Epithelial cell of esophagus (primary cell): ENCODE measurements at regions not wholly inside any gene's neighbourhood (a gene's known extent, or its start where the extent isn't known, plus 50 kb on each side); places are given as distances from the start of the nearest gene placed in this dataset.
"Not testable (repeated sequence)": the region's sequence is repeated elsewhere in the genome, so short reads cannot be mapped to it uniquely, and the experiment has no call there.

Source experiments
- DNase-seq: peaks from one replicate; pipeline ENCODE4 v3.0.0; 2010; ENCODE audit warnings: low read depth
- H3K4me3 ChIP-seq: 2 replicates; pipeline ENCODE4 v1.5.1; 2011; ENCODE audit warnings: mild to moderate bottlenecking, low read length, control low read depth
- TF ChIP-seq, protein P1 (sequence below): IDR thresholded peaks from 2 replicates; pipeline ENCODE4 v1.5.1; 2011; ENCODE audit warnings: low read depth, mild to moderate bottlenecking, low read length, control low read depth, inconsistent platforms; ENCODE audit not compliant: insufficient read depth; ENCODE audit errors: missing control alignments

DNA sequence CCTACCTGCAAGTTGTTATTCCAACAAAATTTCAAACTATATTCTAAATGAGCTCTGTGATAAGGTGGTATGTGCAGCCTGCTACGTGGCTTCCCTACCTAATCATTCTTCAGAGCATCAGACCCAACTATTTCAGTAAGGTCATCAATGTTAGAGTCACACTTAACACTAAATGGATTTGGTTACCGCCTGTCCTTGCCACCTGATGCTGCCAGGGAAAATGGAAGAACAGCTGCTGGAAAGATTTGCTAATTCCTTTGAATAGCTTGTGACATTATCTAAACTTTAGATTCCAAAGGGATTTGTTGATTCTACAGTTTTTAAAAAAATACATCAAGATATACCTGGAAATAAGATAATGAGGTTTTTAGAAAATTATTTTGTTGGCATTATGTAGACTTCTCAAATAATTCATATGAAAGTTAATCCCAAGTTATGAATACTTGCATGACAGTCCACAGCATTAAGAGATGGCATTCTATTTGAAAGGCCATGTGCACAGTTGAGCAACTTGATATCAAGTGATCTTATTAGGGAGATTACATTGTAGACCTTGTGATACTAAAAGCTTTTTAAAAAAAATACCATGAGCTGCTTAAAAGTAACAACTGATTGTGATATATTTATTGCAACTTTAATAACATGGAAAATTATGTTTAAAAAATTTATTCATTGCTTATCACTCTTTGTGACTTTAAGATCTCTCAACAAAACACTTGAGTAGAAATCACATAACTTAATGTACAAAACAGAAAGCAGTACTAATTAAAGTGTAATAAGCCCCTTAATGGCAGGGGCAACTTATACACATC is 98.3 kb upstream of the UGP2 start:
- TF ChIP-seq, protein P1, sequence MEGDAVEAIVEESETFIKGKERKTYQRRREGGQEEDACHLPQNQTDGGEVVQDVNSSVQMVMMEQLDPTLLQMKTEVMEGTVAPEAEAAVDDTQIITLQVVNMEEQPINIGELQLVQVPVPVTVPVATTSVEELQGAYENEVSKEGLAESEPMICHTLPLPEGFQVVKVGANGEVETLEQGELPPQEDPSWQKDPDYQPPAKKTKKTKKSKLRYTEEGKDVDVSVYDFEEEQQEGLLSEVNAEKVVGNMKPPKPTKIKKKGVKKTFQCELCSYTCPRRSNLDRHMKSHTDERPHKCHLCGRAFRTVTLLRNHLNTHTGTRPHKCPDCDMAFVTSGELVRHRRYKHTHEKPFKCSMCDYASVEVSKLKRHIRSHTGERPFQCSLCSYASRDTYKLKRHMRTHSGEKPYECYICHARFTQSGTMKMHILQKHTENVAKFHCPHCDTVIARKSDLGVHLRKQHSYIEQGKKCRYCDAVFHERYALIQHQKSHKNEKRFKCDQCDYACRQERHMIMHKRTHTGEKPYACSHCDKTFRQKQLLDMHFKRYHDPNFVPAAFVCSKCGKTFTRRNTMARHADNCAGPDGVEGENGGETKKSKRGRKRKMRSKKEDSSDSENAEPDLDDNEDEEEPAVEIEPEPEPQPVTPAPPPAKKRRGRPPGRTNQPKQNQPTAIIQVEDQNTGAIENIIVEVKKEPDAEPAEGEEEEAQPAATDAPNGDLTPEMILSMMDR = no peak
- DNase-seq = no peak
- H3K4me3 ChIP-seq = no peak overlapping the region

GRCh38 chr2:63743982-63744966 is 97.4 kb upstream of the UGP2 start:
- H3K4me3 ChIP-seq = no peak overlapping the region
- TF ChIP-seq, protein P1 = no peak
- DNase-seq = no peak

- not testable (repeated sequence) for DNase-seq
Measured at GRCh38 chr2:63746548-63746947, 95.1 kb upstream of the UGP2 start.

GRCh38 chr2:63751901-63752300 is 89.8 kb upstream of the UGP2 start:
- TF ChIP-seq, protein P1 = no peak
- DNase-seq = no peak

More at GRCh38 chr2:63746548-63746947, 95.1 kb upstream of the UGP2 start:
- not testable (repeated sequence) for H3K4me3 ChIP-seq

GRCh38 chr2:63755216-63755615 is 86.5 kb upstream of the UGP2 start:
- no peak for DNase-seq
- no peak overlapping the region for H3K4me3 ChIP-seq
- TF ChIP-seq, protein P1 = no peak

More at GRCh38 chr2:63751901-63752300, 89.8 kb upstream of the UGP2 start:
- no peak overlapping the region for H3K4me3 ChIP-seq

DNA sequence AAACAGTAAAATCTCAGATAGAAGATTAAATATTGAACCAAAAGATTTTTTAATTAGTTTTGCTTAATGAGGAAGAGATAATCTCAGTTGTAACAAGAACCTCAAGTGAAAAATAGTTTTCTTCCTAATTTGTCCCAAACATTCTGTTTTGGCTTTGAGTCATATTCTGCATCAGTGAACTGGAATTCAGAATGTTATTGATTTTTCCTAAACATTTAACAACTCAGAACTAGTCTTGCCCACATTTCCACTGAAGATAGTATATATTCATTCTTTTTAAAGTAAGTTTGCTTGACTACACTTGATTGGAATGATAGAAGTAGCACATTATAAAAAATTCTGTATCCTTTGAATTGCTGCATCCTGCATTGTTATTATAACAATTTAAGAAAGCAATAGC is 85.7 kb upstream of the UGP2 start:
- no peak overlapping the region for H3K4me3 ChIP-seq
- TF ChIP-seq, protein P1 = no peak
- DNase-seq = no peak

DNA sequence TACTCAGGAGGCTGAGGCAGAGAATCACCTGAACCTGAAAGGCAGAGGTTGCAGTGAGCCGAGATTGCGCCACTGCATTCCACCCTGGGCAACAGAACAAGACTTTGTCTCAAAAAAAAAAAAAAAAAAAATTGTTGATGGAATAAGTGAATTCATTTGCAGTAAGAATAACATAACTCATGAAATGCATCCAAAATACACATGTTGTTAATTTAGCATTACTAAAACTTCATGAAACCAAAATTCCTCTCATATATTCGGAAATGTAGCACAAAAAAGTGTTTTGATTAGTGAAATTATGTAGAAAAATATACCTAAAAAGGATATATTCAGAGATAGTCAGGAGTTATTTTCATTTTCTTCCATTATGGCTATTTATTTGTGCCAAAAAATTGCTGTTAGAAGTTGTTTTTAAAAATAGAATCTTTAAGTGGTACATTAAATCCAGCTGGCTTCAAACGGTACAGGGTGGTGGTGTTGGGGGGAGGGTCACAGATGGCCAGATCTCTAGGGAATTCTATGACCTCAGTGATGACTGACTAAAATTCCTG is 78.2 kb upstream of the UGP2 start:
- DNase-seq = peak; percentile 42
- H3K4me3 ChIP-seq = no peak overlapping the region
- TF ChIP-seq, protein P1 = no peak
